ENCODE measurements at regions not wholly inside any gene's neighbourhood (a gene's known extent, or its start where the extent isn't known, plus 50 kb on each side); places are given as distances from the start of the nearest gene placed in this dataset.

DNA sequence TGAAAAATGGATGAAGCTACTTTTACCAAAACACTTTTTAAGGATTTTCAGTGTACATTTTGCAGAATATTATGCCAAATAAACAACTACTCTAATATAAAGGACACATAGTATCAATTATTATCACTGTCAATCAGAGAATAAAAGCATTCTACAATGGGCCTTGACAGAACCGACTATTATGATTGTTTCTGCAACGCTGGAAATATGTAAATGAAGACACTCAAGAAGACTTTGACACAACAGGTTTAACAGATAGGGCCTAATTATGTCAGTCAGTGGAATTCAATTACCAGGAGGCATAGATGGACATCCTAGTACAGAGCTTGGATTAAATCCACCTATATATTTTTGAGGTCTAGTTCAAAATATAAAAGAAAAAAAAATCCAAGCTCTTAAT, 58.7 kb upstream of the SOX5 start:
- no peak for ATAC-seq
- no peak overlapping the region for H3K27ac ChIP-seq
- no peaks in the 10 kb centered on the region for H3K36me3 ChIP-seq
- no peak for FAIRE-seq
- DNase-seq, result no peak
- H3K9me3 ChIP-seq, result no peaks in the 10 kb centered on the region
- no peak for TF ChIP-seq CTCF (IDR thresholded peaks at IDR 0.05)
- WGBS, 2 donors, result 64 to 84% methylated on average over 2 of the region's 2 CpGs
- H3K4me1 ChIP-seq, result no peaks in the 10 kb centered on the region
- no peaks in the 10 kb centered on the region for H3K27me3 ChIP-seq
- intact Hi-C loops (cut with DNase I), result no loop called here
- no peak overlapping the region for H3K4me3 ChIP-seq

Small RNAs in the stretch of these regions (microRNA-seq; reads per million reads assigned to microRNA genes)
- gene MIR920, result 0 reads per million in 2 donors

Measured in pancreas (tissue), 10 donors.